ENCODE measurements at regions not wholly inside any gene's neighbourhood (a gene's known extent, or its start where the extent isn't known, plus 50 kb on each side); places are given as distances from the start of the nearest gene placed in this dataset.

- H3K4me3 ChIP-seq (ENCODE audit: low read depth, low read length), result no peak overlapping the region
- no peak for TF ChIP-seq CTCF (IDR thresholded peaks at IDR 0.05; ENCODE audit: control insufficient read depth, extremely low read depth, insufficient read depth)
- DNase-seq (ENCODE audit: low read depth), result no peak
Measured at GRCh38 chr9:87390361-87390760, 107.3 kb upstream of the DAPK1 start.

GRCh38 chr9:87392086-87392485 is 105.6 kb upstream of the DAPK1 start:
- TF ChIP-seq CTCF (IDR thresholded peaks at IDR 0.05; ENCODE audit: control insufficient read depth, extremely low read depth, insufficient read depth), result no peak
- no peak for DNase-seq (ENCODE audit: low read depth)
- no peak overlapping the region for H3K4me3 ChIP-seq (ENCODE audit: low read depth, low read length)

- no peak overlapping the region for H3K4me3 ChIP-seq (ENCODE audit: low read depth, low read length)
- TF ChIP-seq CTCF (IDR thresholded peaks at IDR 0.05; ENCODE audit: control insufficient read depth, extremely low read depth, insufficient read depth), result no peak
- DNase-seq (ENCODE audit: low read depth), result no peak
Measured at GRCh38 chr9:87393706-87394230, 103.9 kb upstream of the DAPK1 start.

- peak; percentile 69 for DNase-seq (ENCODE audit: low read depth)
- no peak overlapping the region for H3K4me3 ChIP-seq (ENCODE audit: low read depth, low read length)
- TF ChIP-seq CTCF (IDR thresholded peaks at IDR 0.05; ENCODE audit: control insufficient read depth, extremely low read depth, insufficient read depth), result no peak
Measured at GRCh38 chr9:87395804-87396479, 101.7 kb upstream of the DAPK1 start.

- no peak for DNase-seq (ENCODE audit: low read depth)
- no peak overlapping the region for H3K4me3 ChIP-seq (ENCODE audit: low read depth, low read length)
- no peak for TF ChIP-seq CTCF (IDR thresholded peaks at IDR 0.05; ENCODE audit: control insufficient read depth, extremely low read depth, insufficient read depth)
Measured at GRCh38 chr9:87401681-87402080, 96.0 kb upstream of the DAPK1 start.

- TF ChIP-seq CTCF (IDR thresholded peaks at IDR 0.05; ENCODE audit: control insufficient read depth, extremely low read depth, insufficient read depth), result no peak
Measured at GRCh38 chr9:87402537-87402936, 95.1 kb upstream of the DAPK1 start.

More at GRCh38 chr9:87402537-87402936, 95.1 kb upstream of the DAPK1 start:
- DNase-seq (ENCODE audit: low read depth), result no peak
- H3K4me3 ChIP-seq (ENCODE audit: low read depth, low read length), result no peak overlapping the region
